Mammary epithelial cell (primary cell): ENCODE measurements at regions not wholly inside any gene's neighbourhood (a gene's known extent, or its start where the extent isn't known, plus 50 kb on each side); places are given as distances from the start of the nearest gene placed in this dataset.

Experiments
- CTCF ChIP-seq, 2 donors: IDR thresholded peaks in 1 of 2; conservative IDR thresholded peaks in 1 of 2; 2 replicates each; pipeline ENCODE4 v1.5.1; 2011 to 2012; ENCODE audit warnings: inconsistent platforms in 2 of 2, low read length in 2 of 2, mild to moderate bottlenecking in 2 of 2, control low read depth in 1 of 2, low read depth in 1 of 2; ENCODE audit not compliant: insufficient read depth in 1 of 2; ENCODE audit errors: extremely low read depth in 1 of 2
- EZH2 ChIP-seq: IDR thresholded peaks from 2 replicates; pipeline ENCODE4 v1.6.1; 2012; ENCODE audit warnings: low read length, inconsistent platforms, borderline replicate concordance

- TF ChIP-seq CTCF (conservative IDR thresholded peaks at IDR 0.05 in 1 of 2, IDR thresholded peaks at IDR 0.05 in 1 of 2; ENCODE audit: extremely low read depth in 1 of 2, insufficient read depth in 1 of 2, low read depth in 1 of 2, low read length in 2 of 2), result no peak
- TF ChIP-seq EZH2, result no peak
Observed at GRCh38 chr11:36976741-36977140, 378.7 kb upstream of the RAG2 start.
